ENCODE measurements at regions not wholly inside any gene's neighbourhood (a gene's known extent, or its start where the extent isn't known, plus 50 kb on each side); places are given as distances from the start of the nearest gene placed in this dataset.

GRCh38 chr12:60043236-60043635, 447.4 kb downstream of the SLC16A7 start:
- TF ChIP-seq CTCF (IDR thresholded peaks at IDR 0.05) = no peak
- no peak for TF ChIP-seq POLR2A (IDR thresholded peaks at IDR 0.05)
